Brain microvascular endothelial cell (primary cell): ENCODE measurements at regions not wholly inside any gene's neighbourhood (a gene's known extent, or its start where the extent isn't known, plus 50 kb on each side); places are given as distances from the start of the nearest gene placed in this dataset.
A peak's percentile ranks its signal among the peaks of the same experiment; 100 is the strongest.
"Not testable (repeated sequence)": the region's sequence is repeated elsewhere in the genome, so short reads cannot be mapped to it uniquely, and the experiment has no call there.

Source experiments
- DNase-seq: peaks from one replicate; pipeline ENCODE4 v3.0.0-alpha.2; 2020
- H3K27ac ChIP-seq: fragments of 250-450 bp; sonication (Bioruptor Pico); 2 replicates; pipeline ENCODE4 v1.5.1; 2020; ENCODE audit warnings: mild to moderate bottlenecking, moderate library complexity
- H3K27me3 ChIP-seq: fragments of 250-450 bp; sonication (Bioruptor Pico); replicated peaks from 2 replicates; pipeline ENCODE4 v1.5.1; 2020; ENCODE audit warnings: mild to moderate bottlenecking
- H3K36me3 ChIP-seq: fragments of 250-450 bp; sonication (Bioruptor Pico); replicated peaks from 2 replicates; pipeline ENCODE4 v1.5.1; 2020; ENCODE audit warnings: mild to moderate bottlenecking
- H3K4me3 ChIP-seq: 2 replicates; pipeline ENCODE4 v1.5.1; 2011; ENCODE audit warnings: low read depth, mild to moderate bottlenecking, control low read depth, low read length, moderate library complexity
- in situ Hi-C: cut with HindIII; loops from 2 replicates; pipeline ENCODE4 v1.10.0; 2017; ENCODE audit warnings: low sequenced_read_pairs, low pct_ligation_motif_present
- TF ChIP-seq, protein P1 (sequence below): IDR thresholded peaks from 2 replicates; pipeline ENCODE4 v1.5.1; 2011; ENCODE audit warnings: low read depth, mild to moderate bottlenecking, moderate library complexity, low read length, control low read depth, inconsistent platforms; ENCODE audit errors: missing control alignments

DNA sequence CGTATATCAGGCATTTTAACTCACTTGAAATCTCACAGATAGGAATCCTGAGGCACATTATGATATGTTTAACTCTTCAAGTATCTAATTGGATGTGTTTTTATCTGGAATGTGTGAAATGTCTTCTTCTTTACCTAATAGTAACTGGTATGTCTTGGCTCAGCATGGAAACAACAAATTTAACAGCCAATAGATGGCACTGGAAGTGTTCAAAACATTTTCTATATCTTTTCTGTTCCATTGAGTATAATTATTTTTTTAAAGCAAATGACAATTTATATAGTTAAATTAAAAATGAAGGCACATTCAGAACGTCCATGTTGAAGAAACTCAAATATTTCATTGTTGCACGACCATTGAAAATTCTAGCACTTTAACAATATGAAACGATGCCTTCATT is 164.6 kb upstream of the SLC16A7 start:
- H3K27ac ChIP-seq = no peak overlapping the region
- in situ Hi-C loops = no loop called here
- H3K4me3 ChIP-seq = no peak overlapping the region
- H3K36me3 ChIP-seq = no peaks in the 10 kb centered on the region
- DNase-seq = no peak
- TF ChIP-seq, protein P1, sequence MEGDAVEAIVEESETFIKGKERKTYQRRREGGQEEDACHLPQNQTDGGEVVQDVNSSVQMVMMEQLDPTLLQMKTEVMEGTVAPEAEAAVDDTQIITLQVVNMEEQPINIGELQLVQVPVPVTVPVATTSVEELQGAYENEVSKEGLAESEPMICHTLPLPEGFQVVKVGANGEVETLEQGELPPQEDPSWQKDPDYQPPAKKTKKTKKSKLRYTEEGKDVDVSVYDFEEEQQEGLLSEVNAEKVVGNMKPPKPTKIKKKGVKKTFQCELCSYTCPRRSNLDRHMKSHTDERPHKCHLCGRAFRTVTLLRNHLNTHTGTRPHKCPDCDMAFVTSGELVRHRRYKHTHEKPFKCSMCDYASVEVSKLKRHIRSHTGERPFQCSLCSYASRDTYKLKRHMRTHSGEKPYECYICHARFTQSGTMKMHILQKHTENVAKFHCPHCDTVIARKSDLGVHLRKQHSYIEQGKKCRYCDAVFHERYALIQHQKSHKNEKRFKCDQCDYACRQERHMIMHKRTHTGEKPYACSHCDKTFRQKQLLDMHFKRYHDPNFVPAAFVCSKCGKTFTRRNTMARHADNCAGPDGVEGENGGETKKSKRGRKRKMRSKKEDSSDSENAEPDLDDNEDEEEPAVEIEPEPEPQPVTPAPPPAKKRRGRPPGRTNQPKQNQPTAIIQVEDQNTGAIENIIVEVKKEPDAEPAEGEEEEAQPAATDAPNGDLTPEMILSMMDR = peak; percentile 14
- H3K27me3 ChIP-seq = no peaks in the 10 kb centered on the region

DNA sequence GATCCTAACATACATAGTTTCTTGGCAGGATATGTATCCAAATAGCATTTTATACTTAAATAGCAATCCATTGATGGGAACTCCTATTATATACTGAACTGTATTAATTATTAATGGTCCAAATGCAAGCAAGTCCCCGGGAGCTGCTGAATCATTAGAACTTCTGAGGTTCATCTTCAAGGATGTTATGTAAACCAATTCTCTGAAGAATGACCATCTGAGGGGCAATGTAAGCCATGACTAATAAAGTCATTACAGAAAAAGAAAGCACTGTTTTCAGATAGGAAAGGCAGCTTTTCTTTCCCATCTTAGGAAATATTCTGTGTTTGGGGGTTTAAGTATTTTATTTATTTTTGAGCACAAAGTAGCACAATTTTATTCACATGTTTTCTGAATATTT is 166.1 kb upstream of the SLC16A7 start:
- H3K27ac ChIP-seq = no peak overlapping the region
- H3K36me3 ChIP-seq = no peaks in the 10 kb centered on the region
- no peak overlapping the region for H3K4me3 ChIP-seq
- peak; percentile 5 for DNase-seq
- TF ChIP-seq, protein P1 = no peak
- no peaks in the 10 kb centered on the region for H3K27me3 ChIP-seq
- in situ Hi-C loops = no loop called here

GRCh38 chr12:59425798-59426197 is 170.0 kb upstream of the SLC16A7 start:
- H3K4me3 ChIP-seq = no peak overlapping the region
- no peak overlapping the region for H3K27ac ChIP-seq
- no peaks in the 10 kb centered on the region for H3K36me3 ChIP-seq
- no peak for DNase-seq
- TF ChIP-seq, protein P1 = no peak
- H3K27me3 ChIP-seq = no peaks in the 10 kb centered on the region
- in situ Hi-C loops = no loop called here

DNA sequence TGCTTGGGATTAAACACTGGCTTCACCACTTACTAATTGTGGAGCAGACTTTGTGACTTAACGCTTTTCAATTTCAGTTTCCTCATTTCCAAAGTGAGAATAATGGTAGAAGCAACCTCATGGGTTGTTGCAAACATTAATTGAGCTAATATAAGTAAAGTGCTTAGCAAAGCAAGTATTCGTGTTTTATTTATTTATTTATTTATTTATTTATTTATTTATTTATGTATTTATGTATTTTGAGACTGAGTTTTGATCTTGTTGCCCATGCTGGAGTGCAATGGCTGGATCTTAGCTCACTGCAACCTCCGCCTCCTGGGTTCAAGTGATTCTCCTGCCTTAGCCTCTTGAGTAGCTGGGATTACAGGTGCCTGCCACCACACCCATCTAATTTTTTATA is 171.2 kb upstream of the SLC16A7 start:
- H3K27ac ChIP-seq, H3K4me3 ChIP-seq, H3K36me3 ChIP-seq, H3K27me3 ChIP-seq, DNase-seq, in situ Hi-C loops: not testable (repeated sequence)

DNA sequence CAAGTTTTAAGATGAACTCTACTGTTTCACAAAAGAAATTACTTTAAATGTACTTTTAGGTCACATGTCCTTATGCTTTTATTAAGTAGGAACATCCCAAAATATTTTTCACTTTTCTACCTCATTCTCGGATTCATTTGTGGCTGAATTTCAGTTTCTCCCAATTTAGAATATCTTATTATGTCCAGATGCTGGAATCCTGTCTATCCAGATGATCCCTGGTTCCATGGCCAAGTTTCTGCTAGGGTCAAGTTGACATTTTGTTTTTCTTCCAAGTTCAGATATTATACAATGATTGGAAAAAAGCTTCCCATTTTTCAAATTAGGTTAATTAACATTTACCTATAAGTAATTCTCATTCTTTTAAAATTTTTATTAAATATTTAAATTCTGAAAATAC is 181.8 kb upstream of the SLC16A7 start:
- Histone ChIP-seq H3K4me3 (no peak overlapping the region), H3K36me3 (no peaks in the 10 kb centered on the region), H3K27me3 (no peaks in the 10 kb centered on the region), H3K27ac (no peak overlapping the region)
- in situ Hi-C loops = no loop called here
- no peak for DNase-seq
- TF ChIP-seq, protein P1 = no peak

DNA sequence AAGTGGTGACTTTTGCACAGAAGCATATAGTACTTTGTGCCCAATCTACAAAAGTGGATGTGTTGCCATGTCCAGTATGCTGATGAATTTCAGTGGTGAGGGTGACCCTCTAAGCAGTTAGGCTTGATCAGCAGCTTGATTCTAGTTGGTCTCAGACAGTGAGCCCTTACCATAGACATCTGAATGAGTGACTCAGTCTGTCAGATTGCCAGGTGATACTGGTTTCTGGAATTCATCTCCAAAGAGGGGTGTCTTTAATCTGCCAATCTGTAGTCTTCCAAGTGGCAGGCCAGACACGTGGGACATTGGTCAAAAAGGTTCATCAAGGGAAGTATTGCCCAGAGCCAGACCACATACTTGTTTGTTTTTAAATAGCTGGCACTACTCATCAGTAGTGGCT is 187.4 kb upstream of the SLC16A7 start:
- H3K27ac ChIP-seq = no peak overlapping the region
- TF ChIP-seq, protein P1 = no peak
- no peak overlapping the region for H3K4me3 ChIP-seq
- no peaks in the 10 kb centered on the region for H3K36me3 ChIP-seq
- DNase-seq = peak; percentile 53
- no peaks in the 10 kb centered on the region for H3K27me3 ChIP-seq
- in situ Hi-C loops = no loop called here
